ENCODE measurements at regions not wholly inside any gene's neighbourhood (a gene's known extent, or its start where the extent isn't known, plus 50 kb on each side); places are given as distances from the start of the nearest gene placed in this dataset.

- H3K36me3 ChIP-seq (ENCODE audit: control insufficient read depth in 2 of 4, insufficient read depth in 4 of 4, low read length in 3 of 4): no peaks in the 10 kb centered on the region
- no peak overlapping the region for H4K5ac ChIP-seq (ENCODE audit: insufficient read length, low read depth, low read length)
- H3K4ac ChIP-seq (replicated peaks; ENCODE audit: insufficient read length, low read depth, low read length): no peak overlapping the region
- no peak overlapping the region for H2BK5ac ChIP-seq (ENCODE audit: low read depth, low read length)
- ChIA-PET POLR2A (ENCODE audit: partially characterized antibody) (no interaction called here), CTCF (ENCODE audit: partially characterized antibody) (interaction anchor here (0.8 to 1.3 kb wide), 2 partner anchors 128 to 143 kb away, joined by 3 to 4 read pairs; no protein-coding TSS in a partner anchor)
- H4K91ac ChIP-seq (replicated peaks; ENCODE audit: insufficient read length, low read length): no peak overlapping the region
- H3K23me2 ChIP-seq (ENCODE audit: low read depth, low read length): no peaks in the 10 kb centered on the region
- H2BK15ac ChIP-seq (ENCODE audit: low read length): no peak overlapping the region
- no peaks in the 10 kb centered on the region for H3K9me3 ChIP-seq (ENCODE audit: insufficient read depth in 2 of 2, low read depth in 1 of 2, low read length in 1 of 2)
- no peak overlapping the region for H3K18ac ChIP-seq (ENCODE audit: extremely low read depth, low read length)
- DNase-seq (ENCODE audit: low read depth in 1 of 2, low spot score in 2 of 2) (no peak), FAIRE-seq (no peak)
- H3K56ac ChIP-seq (replicated peaks; ENCODE audit: insufficient read length, low read depth, low read length): no peak overlapping the region
- 96% methylated on average over 4 of the region's 4 CpGs; no CpG with 5 or more reads in 1 of the 2 experiments for WGBS, 2 experiments (ENCODE audit: extremely low coverage in 1 of 2, insufficient coverage in 1 of 2, insufficient read length in 1 of 2, insufficient replicate concordance in 2 of 2, low coverage in 1 of 2, low lambda C conversion rate in 2 of 2, missing lambda C conversion rate in 1 of 2)
- H3K79me2 ChIP-seq (ENCODE audit: control insufficient read depth in 1 of 2, insufficient read depth in 2 of 2, low read length in 2 of 2): no peaks in the 10 kb centered on the region; a peak in 1 of 4 replicates
- no peak overlapping the region for H2BK120ac ChIP-seq (replicated peaks; ENCODE audit: low read depth, low read length)
- peaks cover 12 to 17% (median 13%) of the 10 kb centered on the region in 4 experiments for H3K4me1 ChIP-seq (replicated peaks in 1 of 4; ENCODE audit: control insufficient read depth in 3 of 4, insufficient read depth in 4 of 4, low read length in 3 of 4)
- no peak overlapping the region for H2BK12ac ChIP-seq (ENCODE audit: low read depth, low read length)
- no peak overlapping the region for H3K14ac ChIP-seq (ENCODE audit: insufficient read length)
- no peak overlapping the region for H3K4me3 ChIP-seq (ENCODE audit: extremely low read depth in 1 of 4, insufficient read depth in 2 of 4, low read depth in 3 of 4, low read length in 4 of 4)
- H3K27ac ChIP-seq (ENCODE audit: low read depth, low read length): no peak overlapping the region
- H3K27me3 ChIP-seq (replicated peaks in 1 of 4; ENCODE audit: control insufficient read depth in 3 of 4, extremely low read depth in 1 of 4, insufficient read depth in 3 of 4, low read length in 3 of 4): no peaks in the 10 kb centered on the region
- H2AFZ ChIP-seq (ENCODE audit: low read length): no peak overlapping the region
- H3K9ac ChIP-seq (replicated peaks in 1 of 4; ENCODE audit: extremely low read depth in 1 of 4, low read depth in 3 of 4, low read length in 3 of 4): no peak overlapping the region
- H2AK5ac ChIP-seq (ENCODE audit: low read depth, low read length): no peak overlapping the region
- no peak overlapping the region for H4K8ac ChIP-seq (ENCODE audit: extremely low read depth, insufficient read depth, low read length)
- H3K23ac ChIP-seq (ENCODE audit: insufficient read length): no peak overlapping the region
- H2BK20ac ChIP-seq (ENCODE audit: low read length): no peak overlapping the region
- H4K20me1 ChIP-seq (replicated peaks in 1 of 2; ENCODE audit: control insufficient read depth in 1 of 2, insufficient read depth in 2 of 2, low read length in 2 of 2): no peaks in the 10 kb centered on the region
- no peaks in the 10 kb centered on the region for H3K79me1 ChIP-seq (ENCODE audit: low read depth, low read length)
- H3K4me2 ChIP-seq (ENCODE audit: insufficient read depth in 1 of 2, low read depth in 2 of 2, low read length in 2 of 2): no peak overlapping the region
- no peak for TF ChIP-seq TBP (IDR thresholded peaks at IDR 0.05; ENCODE audit: low read depth, low read length)
Observed at GRCh38 chr14:61603736-61604135, 91.6 kb upstream of the HIF1A start.

Measured in H1 (cell line).